Chondrocyte (in vitro differentiated cells): ENCODE measurements at regions not wholly inside any gene's neighbourhood (a gene's known extent, or its start where the extent isn't known, plus 50 kb on each side); places are given as distances from the start of the nearest gene placed in this dataset.

Experiments used
- DNase-seq: peaks from one replicate; pipeline ENCODE4 v3.0.0; 2021; ENCODE audit warnings: mixed read lengths, low spot score
- H3K27ac Mint-ChIP-seq: one replicate; pipeline ENCODE4 v1.8.0; 2021; ENCODE audit warnings: mild to moderate bottlenecking, moderate library complexity, mixed read lengths; ENCODE audit not compliant: unreplicated experiment
- H3K27me3 Mint-ChIP-seq: 2 replicates; pipeline ENCODE4 v1.8.0; 2021; ENCODE audit warnings: low read depth, mixed read lengths
- H3K36me3 Mint-ChIP-seq: 2 replicates; pipeline ENCODE4 v1.8.0; 2021; ENCODE audit warnings: low read depth, mixed read lengths
- H3K4me1 Mint-ChIP-seq: 2 replicates; pipeline ENCODE4 v1.8.0; 2021; ENCODE audit warnings: low read depth, mild to moderate bottlenecking, mixed read lengths
- H3K4me3 Mint-ChIP-seq: one replicate; pipeline ENCODE4 v1.8.0; 2021; ENCODE audit warnings: mild to moderate bottlenecking, moderate library complexity, mixed read lengths; ENCODE audit not compliant: unreplicated experiment
- H3K9me3 Mint-ChIP-seq: 2 replicates; pipeline ENCODE4 v1.8.0; 2021; ENCODE audit warnings: low read depth, mixed read lengths
- TF ChIP-seq, protein P1 (sequence below): fragments of 200-600 bp; sonication (generic); IDR thresholded peaks from 2 replicates; pipeline ENCODE4 v1.5.0; 2021; ENCODE audit warnings: antibody characterized with exemption, mild to moderate bottlenecking, moderate library complexity

DNA sequence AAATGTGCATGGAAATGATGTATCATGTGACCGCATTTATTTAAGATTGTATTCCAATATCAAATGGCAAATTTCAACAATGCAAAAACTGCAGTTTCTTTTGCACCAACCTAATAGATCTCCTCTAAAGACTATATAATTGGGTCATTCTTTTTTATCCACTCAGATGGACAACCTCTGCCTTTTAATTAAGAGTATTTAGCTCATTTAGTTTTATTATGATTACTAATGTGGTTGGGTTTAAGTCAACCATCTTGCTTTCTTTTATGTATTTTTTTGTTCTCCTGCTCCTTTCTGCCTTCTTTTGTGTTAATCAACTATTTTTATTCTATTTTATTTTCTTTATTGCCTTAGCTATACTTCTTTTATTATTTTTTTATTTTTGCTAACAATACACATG, 468.5 kb upstream of the MKI67 start:
- H3K36me3 Mint-ChIP-seq = no peaks in the 10 kb centered on the region
- no peak overlapping the region for H3K4me3 Mint-ChIP-seq
- H3K27ac Mint-ChIP-seq = no peak overlapping the region
- H3K27me3 Mint-ChIP-seq = no peaks in the 10 kb centered on the region
- peaks cover 20% of the 10 kb centered on the region for H3K9me3 Mint-ChIP-seq
- H3K4me1 Mint-ChIP-seq = no peaks in the 10 kb centered on the region
- TF ChIP-seq, protein P1, sequence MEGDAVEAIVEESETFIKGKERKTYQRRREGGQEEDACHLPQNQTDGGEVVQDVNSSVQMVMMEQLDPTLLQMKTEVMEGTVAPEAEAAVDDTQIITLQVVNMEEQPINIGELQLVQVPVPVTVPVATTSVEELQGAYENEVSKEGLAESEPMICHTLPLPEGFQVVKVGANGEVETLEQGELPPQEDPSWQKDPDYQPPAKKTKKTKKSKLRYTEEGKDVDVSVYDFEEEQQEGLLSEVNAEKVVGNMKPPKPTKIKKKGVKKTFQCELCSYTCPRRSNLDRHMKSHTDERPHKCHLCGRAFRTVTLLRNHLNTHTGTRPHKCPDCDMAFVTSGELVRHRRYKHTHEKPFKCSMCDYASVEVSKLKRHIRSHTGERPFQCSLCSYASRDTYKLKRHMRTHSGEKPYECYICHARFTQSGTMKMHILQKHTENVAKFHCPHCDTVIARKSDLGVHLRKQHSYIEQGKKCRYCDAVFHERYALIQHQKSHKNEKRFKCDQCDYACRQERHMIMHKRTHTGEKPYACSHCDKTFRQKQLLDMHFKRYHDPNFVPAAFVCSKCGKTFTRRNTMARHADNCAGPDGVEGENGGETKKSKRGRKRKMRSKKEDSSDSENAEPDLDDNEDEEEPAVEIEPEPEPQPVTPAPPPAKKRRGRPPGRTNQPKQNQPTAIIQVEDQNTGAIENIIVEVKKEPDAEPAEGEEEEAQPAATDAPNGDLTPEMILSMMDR = no peak
- DNase-seq = no peak

DNA sequence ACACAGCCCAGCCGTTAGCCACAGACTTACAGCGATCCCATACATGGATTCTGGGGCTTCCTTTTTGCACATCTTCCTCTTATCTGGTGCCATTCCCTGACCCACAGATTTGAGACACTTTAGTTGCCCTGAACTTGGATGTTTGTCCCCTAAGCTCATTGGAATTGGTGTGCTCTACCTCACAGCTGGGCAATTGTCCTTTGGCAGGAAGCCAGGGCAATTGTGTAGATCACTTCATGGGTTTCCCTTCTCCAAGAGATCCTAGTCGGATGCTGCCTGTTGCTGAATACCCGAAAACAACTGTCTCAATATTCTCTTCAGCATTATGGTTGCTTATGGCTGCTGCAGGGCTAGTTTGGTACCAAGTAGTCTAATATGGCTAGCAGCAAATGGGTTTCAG, 470.7 kb upstream of the MKI67 start:
- peaks cover 2% of the 10 kb centered on the region for H3K27me3 Mint-ChIP-seq
- H3K4me1 Mint-ChIP-seq = no peaks in the 10 kb centered on the region
- no peak overlapping the region for H3K4me3 Mint-ChIP-seq
- no peaks in the 10 kb centered on the region for H3K36me3 Mint-ChIP-seq
- H3K9me3 Mint-ChIP-seq = peaks cover 20% of the 10 kb centered on the region
- DNase-seq = no peak
- no peak overlapping the region for H3K27ac Mint-ChIP-seq
- TF ChIP-seq, protein P1 = no peak

DNA sequence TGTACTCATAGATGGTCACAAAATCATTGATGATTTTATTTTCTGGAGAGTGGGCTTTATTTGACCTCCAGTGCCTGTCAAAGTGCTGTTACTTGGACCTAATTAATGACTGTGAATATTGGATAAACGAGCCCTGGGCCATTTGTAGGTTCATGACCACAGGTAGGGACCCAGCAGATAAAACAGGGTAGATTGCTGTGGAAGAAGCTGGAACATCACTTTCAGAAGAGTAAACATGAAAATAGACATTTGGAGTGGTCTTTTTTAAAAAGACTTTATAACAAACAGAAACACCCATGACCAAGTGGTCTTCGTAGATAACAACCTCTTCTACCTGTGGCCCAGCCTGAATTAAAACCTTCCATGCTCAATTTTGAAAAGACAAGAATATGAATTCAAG, 472.8 kb upstream of the MKI67 start:
- TF ChIP-seq, protein P1 = no peak
- H3K36me3 Mint-ChIP-seq = no peaks in the 10 kb centered on the region

DNA sequence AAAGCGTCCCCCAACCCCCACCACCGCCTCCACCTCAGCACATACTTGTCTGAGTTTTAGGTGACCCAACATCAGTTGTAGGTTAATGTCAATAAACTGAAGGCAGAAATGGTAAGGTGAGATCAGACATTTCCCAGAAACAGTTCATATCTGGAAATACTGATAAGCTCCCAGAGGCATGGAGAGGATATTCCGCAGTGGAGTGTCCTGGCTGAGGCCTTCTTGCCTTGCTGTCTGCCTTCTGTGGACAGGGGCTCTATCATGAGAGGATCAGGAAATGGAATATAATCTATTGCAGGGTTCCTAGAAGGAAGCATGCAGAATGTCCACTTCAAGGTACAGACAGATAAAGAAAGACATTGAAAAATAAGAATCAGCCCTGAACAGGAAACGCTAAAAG, 473.3 kb upstream of the MKI67 start:
- TF ChIP-seq, protein P1 = no peak
- H3K9me3 Mint-ChIP-seq = peaks cover 24% of the 10 kb centered on the region
- no peaks in the 10 kb centered on the region for H3K4me1 Mint-ChIP-seq
- DNase-seq = no peak
- H3K27ac Mint-ChIP-seq = no peak overlapping the region
- H3K36me3 Mint-ChIP-seq = no peaks in the 10 kb centered on the region
- no peak overlapping the region for H3K4me3 Mint-ChIP-seq
- H3K27me3 Mint-ChIP-seq = peaks cover 2% of the 10 kb centered on the region

More for the DNA sequence above, 472.8 kb upstream of the MKI67 start:
- Mint-ChIP-seq H3K9me3 (peaks cover 28% of the 10 kb centered on the region), H3K27ac (no peak overlapping the region), H3K4me1 (no peaks in the 10 kb centered on the region), H3K4me3 (no peak overlapping the region), H3K27me3 (peaks cover 2% of the 10 kb centered on the region)
- DNase-seq = no peak

DNA sequence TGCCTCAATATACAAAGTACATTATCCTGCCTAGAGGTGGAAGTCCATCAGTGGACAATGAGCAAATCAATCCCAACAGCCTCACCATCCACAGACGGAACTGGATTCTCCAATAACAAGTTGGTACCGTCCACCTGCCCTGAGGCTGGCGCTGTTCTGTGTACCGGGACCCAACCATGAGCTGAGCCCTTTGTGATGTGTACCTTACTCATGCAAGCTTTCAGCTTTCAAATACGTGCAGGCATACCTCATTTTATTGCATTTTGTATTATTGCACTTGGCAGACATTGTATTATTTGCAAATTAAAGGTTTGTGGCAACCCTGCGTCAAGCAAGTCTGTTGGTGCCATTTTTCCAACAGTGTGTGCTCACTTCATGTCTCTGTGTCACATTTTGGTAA, 476.0 kb upstream of the MKI67 start:
- Mint-ChIP-seq H3K27me3 (peaks cover 2% of the 10 kb centered on the region), H3K36me3 (no peaks in the 10 kb centered on the region), H3K4me3 (no peak overlapping the region), H3K4me1 (no peaks in the 10 kb centered on the region), H3K27ac (no peak overlapping the region), H3K9me3 (peaks cover 13% of the 10 kb centered on the region)
- TF ChIP-seq, protein P1 = no peak
- DNase-seq = no peak
